PFSK-1 (cell line): ENCODE measurements at regions not wholly inside any gene's neighbourhood (a gene's known extent, or its start where the extent isn't known, plus 50 kb on each side); places are given as distances from the start of the nearest gene placed in this dataset.

Source experiments
- FOXP2 ChIP-seq: optimal IDR thresholded peaks from 2 replicates; pipeline ENCODE3; 2011; ENCODE audit warnings: borderline replicate concordance, control low read depth, inconsistent platforms; ENCODE audit not compliant: insufficient read depth; ENCODE audit errors: extremely low read length, extremely low read depth
- POLR2AphosphoS5 ChIP-seq: IDR thresholded peaks from 2 replicates; pipeline ENCODE4 v1.6.1; 2012; ENCODE audit warnings: low read depth, mild to moderate bottlenecking, control low read depth, low read length, moderate library complexity
- SIN3A ChIP-seq: IDR thresholded peaks from 2 replicates; pipeline ENCODE4 v1.6.1; 2012; ENCODE audit warnings: mild to moderate bottlenecking, low read length, moderate library complexity, borderline replicate concordance; ENCODE audit not compliant: insufficient read depth
- TAF1 ChIP-seq: IDR thresholded peaks from 2 replicates; pipeline ENCODE4 v1.6.1; 2012; ENCODE audit warnings: low read length, control low read depth, borderline replicate concordance; ENCODE audit not compliant: insufficient read depth
- TF ChIP-seq, protein P1 (sequence below), 2 experiments: IDR thresholded peaks; 2 replicates each; pipeline versions ENCODE4 v1.6.1 to v1.8.0; 2011 to 2012; ENCODE audit warnings: low read depth in 2 of 2, low read length in 2 of 2, control low read depth in 1 of 2, inconsistent platforms in 1 of 2, mild to moderate bottlenecking in 1 of 2, moderate library complexity in 1 of 2; ENCODE audit not compliant: insufficient read depth in 1 of 2

GRCh38 chr10:6748981-6749635 lies 169.0 kb upstream of the PRKCQ start:
- TF ChIP-seq, protein P1, sequence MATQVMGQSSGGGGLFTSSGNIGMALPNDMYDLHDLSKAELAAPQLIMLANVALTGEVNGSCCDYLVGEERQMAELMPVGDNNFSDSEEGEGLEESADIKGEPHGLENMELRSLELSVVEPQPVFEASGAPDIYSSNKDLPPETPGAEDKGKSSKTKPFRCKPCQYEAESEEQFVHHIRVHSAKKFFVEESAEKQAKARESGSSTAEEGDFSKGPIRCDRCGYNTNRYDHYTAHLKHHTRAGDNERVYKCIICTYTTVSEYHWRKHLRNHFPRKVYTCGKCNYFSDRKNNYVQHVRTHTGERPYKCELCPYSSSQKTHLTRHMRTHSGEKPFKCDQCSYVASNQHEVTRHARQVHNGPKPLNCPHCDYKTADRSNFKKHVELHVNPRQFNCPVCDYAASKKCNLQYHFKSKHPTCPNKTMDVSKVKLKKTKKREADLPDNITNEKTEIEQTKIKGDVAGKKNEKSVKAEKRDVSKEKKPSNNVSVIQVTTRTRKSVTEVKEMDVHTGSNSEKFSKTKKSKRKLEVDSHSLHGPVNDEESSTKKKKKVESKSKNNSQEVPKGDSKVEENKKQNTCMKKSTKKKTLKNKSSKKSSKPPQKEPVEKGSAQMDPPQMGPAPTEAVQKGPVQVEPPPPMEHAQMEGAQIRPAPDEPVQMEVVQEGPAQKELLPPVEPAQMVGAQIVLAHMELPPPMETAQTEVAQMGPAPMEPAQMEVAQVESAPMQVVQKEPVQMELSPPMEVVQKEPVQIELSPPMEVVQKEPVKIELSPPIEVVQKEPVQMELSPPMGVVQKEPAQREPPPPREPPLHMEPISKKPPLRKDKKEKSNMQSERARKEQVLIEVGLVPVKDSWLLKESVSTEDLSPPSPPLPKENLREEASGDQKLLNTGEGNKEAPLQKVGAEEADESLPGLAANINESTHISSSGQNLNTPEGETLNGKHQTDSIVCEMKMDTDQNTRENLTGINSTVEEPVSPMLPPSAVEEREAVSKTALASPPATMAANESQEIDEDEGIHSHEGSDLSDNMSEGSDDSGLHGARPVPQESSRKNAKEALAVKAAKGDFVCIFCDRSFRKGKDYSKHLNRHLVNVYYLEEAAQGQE (IDR thresholded peaks at IDR 0.05; ENCODE audit: insufficient read depth in 1 of 2, low read depth in 2 of 2, low read length in 2 of 2), result no peak
- TF ChIP-seq POLR2AphosphoS5 (no peak), TAF1 (no peak), SIN3A (no peak), FOXP2 (no peak)
